Lower leg skin (tissue), 3 donors: ENCODE measurements at regions not wholly inside any gene's neighbourhood (a gene's known extent, or its start where the extent isn't known, plus 50 kb on each side); places are given as distances from the start of the nearest gene placed in this dataset.
A peak's percentile ranks its signal among the peaks of the same experiment; 100 is the strongest.
"Not testable (repeated sequence)": the region's sequence is repeated elsewhere in the genome, so short reads cannot be mapped to it uniquely, and the experiment has no call there.

Experiments
- DNase-seq, 2 donors: peaks; one replicate each; pipeline ENCODE4 v3.0.0-alpha.2; 2019; ENCODE audit warnings: low spot score in 2 of 2
- H3K4me3 ChIP-seq: fragments of 200-600 bp; sonication (generic); 2 replicates; pipeline ENCODE4 v1.5.1; 2017; ENCODE audit warnings: mild to moderate bottlenecking, low read depth; ENCODE audit not compliant: poor library complexity, severe bottlenecking
- WGBS, 2 donors: methylation state at CpG; one replicate each; pipeline ENCODE4 v1.1.5; 2018; 5-methylcytosine and 5-hydroxymethylcytosine counted together
- intact Hi-C: fragments of 100-400 bp; cut with DNase I; formaldehyde crosslinking; loops from one replicate; pipeline ENCODE4 v1.15.0; 2023; ENCODE audit warnings: low total_unique reads

GRCh38 chr9:41623666-41624065, 434.5 kb upstream of the ZNG1F start:
- DNase-seq, result peak in 1 of 2 donors; percentile 82
- H3K4me3 ChIP-seq, intact Hi-C loops: not testable (repeated sequence)
- 87 to 88% methylated on average over 9 to 10 of the region's 10 CpGs for whole genome bisulfite sequencing, 2 donors

- 100% methylated on average over 2 of the region's 2 CpGs; no CpG with 5 or more reads in 1 of the 2 donors for WGBS, 2 donors
- intact Hi-C loops, DNase-seq, H3K4me3 ChIP-seq: not testable (repeated sequence)
Measured at GRCh38 chr9:41619254-41619653, 430.1 kb upstream of the ZNG1F start.

GRCh38 chr9:41606961-41607547, 417.9 kb upstream of the ZNG1F start:
- WGBS, 2 donors, result no CpG with 5 or more reads among the region's 4 CpGs
- H3K4me3 ChIP-seq, intact Hi-C loops, DNase-seq: not testable (repeated sequence)

GRCh38 chr9:41565572-41565971, 376.5 kb upstream of the ZNG1F start:
- peak in 1 of 2 donors; percentile 7 for DNase-seq
- 0 to 10% methylated on average over 1 of the region's 1 CpG for WGBS, 2 donors
- intact Hi-C loops, H3K4me3 ChIP-seq: not testable (repeated sequence)
